ENCODE measurements at regions not wholly inside any gene's neighbourhood (a gene's known extent, or its start where the extent isn't known, plus 50 kb on each side); places are given as distances from the start of the nearest gene placed in this dataset.
A peak's percentile ranks its signal among the peaks of the same experiment; 100 is the strongest.

DNA sequence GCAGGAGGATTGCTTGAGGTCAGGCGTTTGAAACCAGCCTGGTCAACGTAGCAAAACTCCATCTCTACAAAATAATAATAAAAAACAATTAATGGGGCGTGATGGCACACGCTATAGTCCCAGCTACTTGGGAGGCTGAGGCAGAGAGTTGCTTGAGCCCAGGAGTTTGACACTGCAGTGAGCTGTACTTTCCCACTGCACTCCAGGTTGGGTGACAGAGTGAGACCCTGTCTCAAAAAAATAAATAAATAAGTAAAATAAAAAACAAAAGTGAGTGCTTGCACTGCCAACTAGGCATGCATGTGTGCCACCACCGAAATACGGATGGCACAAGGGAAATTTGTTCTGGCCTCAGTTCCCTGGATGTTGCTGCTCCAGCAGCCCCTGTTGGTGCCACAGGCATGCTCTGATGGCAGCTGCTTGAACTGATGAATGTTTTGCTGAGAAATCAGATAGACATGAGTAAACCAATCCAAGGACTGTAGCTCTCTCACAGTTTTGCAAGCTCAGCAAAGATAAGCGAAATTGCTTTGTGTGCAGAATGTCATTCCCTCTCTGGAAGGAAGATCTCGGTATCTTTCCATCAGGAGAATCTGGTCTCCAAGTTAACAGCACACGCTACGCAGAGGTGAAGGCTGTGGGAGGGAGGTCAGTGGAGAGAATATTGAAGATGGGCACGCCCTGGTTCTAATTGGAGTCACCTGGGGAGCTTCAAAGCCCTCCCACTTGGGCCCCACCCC, 188.0 kb upstream of the SLC24A3 start:
- no peaks in the 10 kb centered on the region for H3K36me3 ChIP-seq
- H3K4me3 ChIP-seq = no peak overlapping the region
- TF ChIP-seq, protein P1, sequence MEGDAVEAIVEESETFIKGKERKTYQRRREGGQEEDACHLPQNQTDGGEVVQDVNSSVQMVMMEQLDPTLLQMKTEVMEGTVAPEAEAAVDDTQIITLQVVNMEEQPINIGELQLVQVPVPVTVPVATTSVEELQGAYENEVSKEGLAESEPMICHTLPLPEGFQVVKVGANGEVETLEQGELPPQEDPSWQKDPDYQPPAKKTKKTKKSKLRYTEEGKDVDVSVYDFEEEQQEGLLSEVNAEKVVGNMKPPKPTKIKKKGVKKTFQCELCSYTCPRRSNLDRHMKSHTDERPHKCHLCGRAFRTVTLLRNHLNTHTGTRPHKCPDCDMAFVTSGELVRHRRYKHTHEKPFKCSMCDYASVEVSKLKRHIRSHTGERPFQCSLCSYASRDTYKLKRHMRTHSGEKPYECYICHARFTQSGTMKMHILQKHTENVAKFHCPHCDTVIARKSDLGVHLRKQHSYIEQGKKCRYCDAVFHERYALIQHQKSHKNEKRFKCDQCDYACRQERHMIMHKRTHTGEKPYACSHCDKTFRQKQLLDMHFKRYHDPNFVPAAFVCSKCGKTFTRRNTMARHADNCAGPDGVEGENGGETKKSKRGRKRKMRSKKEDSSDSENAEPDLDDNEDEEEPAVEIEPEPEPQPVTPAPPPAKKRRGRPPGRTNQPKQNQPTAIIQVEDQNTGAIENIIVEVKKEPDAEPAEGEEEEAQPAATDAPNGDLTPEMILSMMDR (IDR thresholded peaks at IDR 0.05) = no peak
- intact Hi-C loops (cut with DNase I) = no loop called here
- H3K27ac ChIP-seq = no peak overlapping the region
- no peaks in the 10 kb centered on the region for H3K27me3 ChIP-seq
- no peak for ATAC-seq
- peaks cover 0 to 2% of the 10 kb centered on the region in 2 donors for H3K9me3 ChIP-seq
- no peak for DNase-seq
- no peaks in the 10 kb centered on the region for H3K4me1 ChIP-seq

DNA sequence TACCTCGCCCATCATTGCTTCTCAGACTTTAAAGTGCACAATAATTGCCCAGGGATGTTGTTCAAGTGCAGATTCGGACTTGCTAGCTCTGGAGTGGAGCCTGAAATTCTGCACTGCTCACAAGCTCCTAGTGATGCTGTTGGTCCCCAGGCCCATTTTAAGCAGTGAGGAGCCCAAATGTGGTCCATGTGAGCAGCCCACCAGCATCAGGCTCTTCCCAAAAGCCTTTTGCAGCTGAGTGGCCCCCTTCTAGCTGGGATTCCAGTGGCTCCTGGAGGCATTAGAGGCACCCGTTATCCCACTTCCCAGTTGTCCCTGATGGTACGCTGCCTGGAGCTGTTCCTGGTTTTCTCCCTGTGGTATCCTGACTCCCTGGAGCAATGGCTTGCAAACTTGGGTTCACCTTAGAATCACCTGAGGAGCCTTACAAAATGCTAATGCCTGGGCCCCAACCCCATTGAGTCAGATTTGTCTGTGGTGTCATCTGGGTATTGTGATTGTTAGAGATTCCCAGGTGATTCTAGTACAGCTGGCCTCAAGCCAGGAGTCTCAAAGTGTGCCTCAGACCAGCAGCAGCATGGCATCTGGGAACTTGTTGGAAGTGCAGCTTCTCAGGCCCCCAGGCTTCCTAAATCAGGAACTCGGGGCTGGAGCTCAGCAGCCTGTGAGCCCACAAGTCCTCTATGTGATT, 186.9 kb upstream of the SLC24A3 start:
- H3K4me1 ChIP-seq = no peaks in the 10 kb centered on the region
- no peaks in the 10 kb centered on the region for H3K27me3 ChIP-seq
- no peak for DNase-seq
- H3K9me3 ChIP-seq = peaks cover 0 to 6% of the 10 kb centered on the region in 2 donors
- ATAC-seq = no peak
- no peak overlapping the region for H3K4me3 ChIP-seq
- TF ChIP-seq, protein P1 (IDR thresholded peaks at IDR 0.05) = no peak
- intact Hi-C loops (cut with DNase I) = no loop called here
- no peak overlapping the region for H3K27ac ChIP-seq
- H3K36me3 ChIP-seq = no peaks in the 10 kb centered on the region

DNA sequence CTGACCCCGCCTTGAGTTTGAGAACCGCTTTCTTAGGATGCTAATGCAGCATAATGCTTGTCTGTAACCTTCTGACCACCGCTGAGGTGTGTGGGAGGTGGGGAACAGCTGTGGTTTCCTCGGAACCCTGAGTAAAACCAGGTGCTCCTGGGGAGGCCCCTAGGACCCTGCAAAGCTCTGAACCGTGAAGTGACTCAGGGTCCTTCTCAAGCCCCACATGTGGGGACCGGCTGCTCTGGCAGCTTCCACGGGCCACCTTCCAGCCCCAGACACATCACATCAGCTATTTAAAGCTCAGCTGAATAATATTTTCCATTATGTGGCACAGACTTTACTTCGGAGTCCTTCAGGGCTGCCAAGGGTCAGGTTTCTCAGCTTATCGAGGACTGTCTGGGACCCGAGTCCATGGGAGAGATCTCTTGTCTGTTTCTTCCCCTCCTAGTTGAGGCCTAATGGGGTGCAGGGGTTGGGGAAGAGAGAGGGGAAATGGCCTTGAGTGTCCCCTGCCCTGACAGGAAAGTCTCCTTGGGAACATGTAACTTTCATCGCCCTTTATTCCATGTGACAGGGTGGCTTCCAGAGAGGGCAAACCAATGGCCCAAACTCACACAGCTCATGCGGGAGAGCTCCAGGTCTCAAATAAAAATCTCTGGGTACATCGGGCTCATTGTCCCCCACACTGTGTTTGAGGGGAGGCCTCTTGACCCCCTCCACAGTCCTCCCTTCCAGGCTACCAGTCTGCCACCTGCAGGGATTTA, 186.1 kb upstream of the SLC24A3 start:
- no peaks in the 10 kb centered on the region for H3K27me3 ChIP-seq
- TF ChIP-seq, protein P1 (IDR thresholded peaks at IDR 0.05) = no peak

DNA sequence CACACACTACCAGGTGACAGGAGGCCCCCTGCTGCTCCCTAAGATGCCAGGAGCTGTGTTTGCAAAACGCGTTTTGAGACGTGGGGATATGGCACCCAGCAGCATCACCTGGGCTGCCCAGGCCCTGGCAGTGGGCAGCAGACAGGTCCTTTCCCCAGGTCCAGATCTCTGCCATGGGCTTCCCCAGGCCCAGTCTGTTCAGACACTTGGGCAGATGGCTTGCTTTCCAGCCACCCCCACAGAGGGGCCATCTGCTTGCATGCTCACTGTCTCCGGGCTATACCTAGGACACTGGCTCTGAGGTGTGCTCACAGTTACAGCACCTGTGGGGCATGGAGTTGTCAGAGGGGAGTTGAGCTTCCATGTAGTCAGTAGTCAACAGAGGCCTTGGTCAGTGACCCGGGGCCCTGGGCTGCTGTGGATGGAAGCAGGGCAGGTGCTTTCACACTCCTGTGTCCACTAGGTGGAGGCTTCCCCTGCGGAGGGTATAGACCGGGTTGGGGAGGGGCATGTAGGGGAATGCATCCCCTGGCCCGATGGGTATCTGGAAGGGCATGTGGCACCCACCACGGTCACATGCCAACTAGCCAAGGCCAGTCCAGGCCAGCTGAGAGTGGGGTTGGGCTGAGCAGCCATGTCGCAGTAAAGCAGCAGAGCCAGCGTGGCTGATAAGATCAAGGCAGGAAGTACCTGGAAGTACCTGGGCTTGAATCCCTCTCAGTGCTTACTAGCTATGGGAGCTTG, 185.4 kb upstream of the SLC24A3 start:
- TF ChIP-seq, protein P1 (IDR thresholded peaks at IDR 0.05) = no peak
- Histone ChIP-seq H3K4me1 (no peaks in the 10 kb centered on the region), H3K9me3 (peaks cover 0 to 6% of the 10 kb centered on the region in 2 donors), H3K4me3 (no peak overlapping the region), H3K36me3 (no peaks in the 10 kb centered on the region), H3K27ac (no peak overlapping the region), H3K27me3 (no peaks in the 10 kb centered on the region)
- ATAC-seq = no peak
- no peak for DNase-seq
- intact Hi-C loops (cut with DNase I) = no loop called here

More for the DNA sequence above, 186.1 kb upstream of the SLC24A3 start:
- no peak for DNase-seq
- no peaks in the 10 kb centered on the region for H3K36me3 ChIP-seq
- intact Hi-C loops (cut with DNase I) = no loop called here
- H3K4me1 ChIP-seq = no peaks in the 10 kb centered on the region
- peaks cover 0 to 6% of the 10 kb centered on the region in 2 donors for H3K9me3 ChIP-seq
- peak; percentile 32 for ATAC-seq
- no peak overlapping the region for H3K4me3 ChIP-seq
- no peak overlapping the region for H3K27ac ChIP-seq

Measured in left lung (tissue), 4 donors.